Type B pancreatic cell (in vitro differentiated cells): ENCODE measurements at regions not wholly inside any gene's neighbourhood (a gene's known extent, or its start where the extent isn't known, plus 50 kb on each side); places are given as distances from the start of the nearest gene placed in this dataset.
A peak's percentile ranks its signal among the peaks of the same experiment; 100 is the strongest.

Experiments used
- DNase-seq: peaks from one replicate; pipeline ENCODE4 v3.0.0; 2021; ENCODE audit warnings: mixed read lengths; ENCODE audit not compliant: unreplicated experiment; ENCODE audit errors: extremely low spot score
- H3K27ac Mint-ChIP-seq: 2 replicates; pipeline ENCODE4 v1.8.0; 2021; ENCODE audit warnings: mild to moderate bottlenecking, mixed read lengths
- H3K27me3 Mint-ChIP-seq: 2 replicates; pipeline ENCODE4 v1.8.0; 2021; ENCODE audit warnings: mixed read lengths
- H3K36me3 Mint-ChIP-seq: 2 replicates; pipeline ENCODE4 v1.8.0; 2021; ENCODE audit warnings: mixed read lengths
- H3K4me1 Mint-ChIP-seq: one replicate; pipeline ENCODE4 v1.8.0; 2021; ENCODE audit warnings: mixed read lengths; ENCODE audit not compliant: unreplicated experiment
- H3K4me3 Mint-ChIP-seq: 2 replicates; pipeline ENCODE4 v1.8.0; 2021; ENCODE audit warnings: mild to moderate bottlenecking, mixed read lengths
- H3K9me3 Mint-ChIP-seq: 2 replicates; pipeline ENCODE4 v1.8.0; 2021; ENCODE audit warnings: mixed read lengths
- CTCF ChIP-seq: fragments of 200-600 bp; sonication (generic); conservative IDR thresholded peaks from 2 replicates; pipeline ENCODE4 v1.5.0; 2021; ENCODE audit warnings: antibody characterized with exemption, mild to moderate bottlenecking

- no peak for TF ChIP-seq CTCF
- peak overlapping the region; percentile 51 for H3K27ac Mint-ChIP-seq
- H3K36me3 Mint-ChIP-seq = no peaks in the 10 kb centered on the region
- peaks cover 56% of the 10 kb centered on the region for H3K4me1 Mint-ChIP-seq
- H3K4me3 Mint-ChIP-seq = no peak overlapping the region
- H3K9me3 Mint-ChIP-seq = peaks cover 4% of the 10 kb centered on the region
- peaks cover 3% of the 10 kb centered on the region for H3K27me3 Mint-ChIP-seq
- DNase-seq = no peak
These were observed 94.1 kb downstream of the SNX5 start for GRCh38 chr20:17874271-17875105.

- H3K9me3 Mint-ChIP-seq = peaks cover 4% of the 10 kb centered on the region
- H3K27ac Mint-ChIP-seq = no peak overlapping the region
- H3K4me3 Mint-ChIP-seq = no peak overlapping the region
- H3K36me3 Mint-ChIP-seq = no peaks in the 10 kb centered on the region
- no peak for TF ChIP-seq CTCF
- DNase-seq = no peak
- peaks cover 50% of the 10 kb centered on the region for H3K4me1 Mint-ChIP-seq
- H3K27me3 Mint-ChIP-seq = peaks cover 5% of the 10 kb centered on the region
These were observed 95.0 kb downstream of the SNX5 start for GRCh38 chr20:17873410-17874270.

GRCh38 chr20:17872959-17873358 is 95.6 kb downstream of the SNX5 start:
- peaks cover 11% of the 10 kb centered on the region for H3K27me3 Mint-ChIP-seq
- peaks cover 43% of the 10 kb centered on the region for H3K4me1 Mint-ChIP-seq
- no peak overlapping the region for H3K4me3 Mint-ChIP-seq
- no peak overlapping the region for H3K27ac Mint-ChIP-seq
- TF ChIP-seq CTCF = no peak
- DNase-seq = no peak
- H3K36me3 Mint-ChIP-seq = no peaks in the 10 kb centered on the region
- H3K9me3 Mint-ChIP-seq = peaks cover 4% of the 10 kb centered on the region

GRCh38 chr20:17872434-17872833 is 96.2 kb downstream of the SNX5 start:
- H3K27ac Mint-ChIP-seq = no peak overlapping the region

GRCh38 chr20:17871886-17872285 is 96.7 kb downstream of the SNX5 start:
- TF ChIP-seq CTCF = no peak
- Mint-ChIP-seq H3K27ac (no peak overlapping the region), H3K27me3 (peaks cover 8% of the 10 kb centered on the region), H3K36me3 (no peaks in the 10 kb centered on the region), H3K4me1 (peaks cover 39% of the 10 kb centered on the region), H3K4me3 (no peak overlapping the region), H3K9me3 (peaks cover 4% of the 10 kb centered on the region)
- no peak for DNase-seq

More at GRCh38 chr20:17872434-17872833, 96.2 kb downstream of the SNX5 start:
- Mint-ChIP-seq H3K36me3 (no peaks in the 10 kb centered on the region), H3K27me3 (peaks cover 11% of the 10 kb centered on the region), H3K4me3 (no peak overlapping the region), H3K9me3 (peaks cover 4% of the 10 kb centered on the region), H3K4me1 (peaks cover 39% of the 10 kb centered on the region)
- no peak for TF ChIP-seq CTCF
- no peak for DNase-seq
